Activated T-helper 1 cell treated with anti-CD3 and anti-CD28 coated beads, Interleukin-2, amount 50 U/mL, for 16 hours (primary cell): ENCODE measurements at regions not wholly inside any gene's neighbourhood (a gene's known extent, or its start where the extent isn't known, plus 50 kb on each side); places are given as distances from the start of the nearest gene placed in this dataset.

ENCODE experiments used
- DNase-seq, 2 donors: peaks; one replicate each; pipeline ENCODE4 v3.0.0-alpha.2; 2020; ENCODE audit warnings: low read depth in 1 of 2, low spot score in 1 of 2

- DNase-seq, result no peak
These were observed 868.1 kb upstream of the CNTNAP5 start for GRCh38 chr2:123157016-123157415.

- no peak for DNase-seq
These were observed 862.6 kb upstream of the CNTNAP5 start for GRCh38 chr2:123162400-123163016.

GRCh38 chr2:123163398-123163797 is 861.7 kb upstream of the CNTNAP5 start:
- no peak for DNase-seq

GRCh38 chr2:123164216-123164615 is 860.9 kb upstream of the CNTNAP5 start:
- no peak for DNase-seq

- no peak for DNase-seq
These were observed 859.5 kb upstream of the CNTNAP5 start for GRCh38 chr2:123165616-123166015.

GRCh38 chr2:123179526-123179925 is 845.6 kb upstream of the CNTNAP5 start:
- no peak for DNase-seq

GRCh38 chr2:123195957-123196356 is 829.1 kb upstream of the CNTNAP5 start:
- no peak for DNase-seq

- no peak for DNase-seq
These were observed 825.1 kb upstream of the CNTNAP5 start for GRCh38 chr2:123200035-123200434.

GRCh38 chr2:123207245-123207644 is 817.8 kb upstream of the CNTNAP5 start:
- no peak for DNase-seq

GRCh38 chr2:123209202-123209601 is 815.9 kb upstream of the CNTNAP5 start:
- no peak for DNase-seq

- DNase-seq, result no peak
These were observed 813.9 kb upstream of the CNTNAP5 start for GRCh38 chr2:123211181-123211580.

- no peak for DNase-seq
These were observed 779.9 kb upstream of the CNTNAP5 start for GRCh38 chr2:123245156-123245555.

- DNase-seq, result no peak
These were observed 766.1 kb upstream of the CNTNAP5 start for GRCh38 chr2:123258877-123259539.

- no peak for DNase-seq
These were observed 762.2 kb upstream of the CNTNAP5 start for GRCh38 chr2:123262856-123263255.

- DNase-seq, result no peak
These were observed 741.7 kb upstream of the CNTNAP5 start for GRCh38 chr2:123283431-123283830.

GRCh38 chr2:123303731-123304130 is 721.4 kb upstream of the CNTNAP5 start:
- no peak for DNase-seq
